Stomach (tissue), 8 donors: ENCODE measurements at regions not wholly inside any gene's neighbourhood (a gene's known extent, or its start where the extent isn't known, plus 50 kb on each side); places are given as distances from the start of the nearest gene placed in this dataset.

ENCODE experiments used
- DNase-seq, 2 donors: peaks; one replicate each; pipeline versions ENCODE4 v3.0.0 to v3.0.0-alpha.2; 2013 to 2019
- H3K27ac ChIP-seq, 5 donors: fragments of 200-600 bp in 4 of 5; sonication (generic) in 4 of 5; one replicate each; pipeline ENCODE4 v1.5.1; 2013 to 2019; ENCODE audit warnings: mild to moderate bottlenecking in 1 of 5, moderate library complexity in 1 of 5
- H3K27me3 ChIP-seq, 3 donors: fragments of 200-600 bp; sonication (generic); one replicate each; pipeline ENCODE4 v1.5.1; 2017 to 2019; ENCODE audit warnings: mixed run types in 1 of 3
- H3K36me3 ChIP-seq, 4 donors: fragments of 200-600 bp; sonication (generic); 1 replicate in 3 of 4; 2 replicates in 1 of 4; pipeline ENCODE4 v1.5.1; 2016 to 2019
- H3K4me1 ChIP-seq, 4 donors: fragments of 200-600 bp; sonication (generic); one replicate each; pipeline ENCODE4 v1.5.1; 2016 to 2019
- H3K4me3 ChIP-seq, 4 donors: fragments of 200-600 bp; sonication (generic) in 3 of 4; one replicate each; pipeline ENCODE4 v1.5.1; 2016 to 2019; ENCODE audit warnings: mild to moderate bottlenecking in 1 of 4
- H3K9me3 ChIP-seq, 4 donors: fragments of 200-600 bp; sonication (generic); one replicate each; pipeline ENCODE4 v1.5.1; 2016 to 2019
- EP300 ChIP-seq: sonication (generic); formaldehyde crosslinking; IDR thresholded peaks from one replicate; pipeline ENCODE4 v1.6.1; 2017; ENCODE audit warnings: antibody characterized with exemption
- POLR2A ChIP-seq, 4 donors: fragments of 450-650 bp; IDR thresholded peaks; one replicate each; pipeline ENCODE4 v1.6.1; 2016; ENCODE audit warnings: antibody characterized with exemption in 4 of 4, control low read depth in 2 of 4, mild to moderate bottlenecking in 1 of 4, moderate library complexity in 1 of 4
- POLR2AphosphoS5 ChIP-seq, 3 donors: sonication (generic); formaldehyde crosslinking; IDR thresholded peaks; one replicate each; pipeline ENCODE4 v1.6.1; 2016; ENCODE audit warnings: antibody characterized with exemption in 3 of 3
- WGBS, 5 donors: extraction: QIAGEN DNeasy Blood & Tissue Kit in 3 of 5; methylation state at CpG; one replicate each; pipeline versions ENCODE4 v1.1.5 to v1.1.7; 2013 to 2018; 5-methylcytosine and 5-hydroxymethylcytosine counted together
- intact Hi-C: fragments of 100-400 bp; cut with DNase I; formaldehyde crosslinking; loops from one replicate; pipeline ENCODE4 v1.15.1; 2023; ENCODE audit warnings: low total_unique reads
- TF ChIP-seq, protein P1 (sequence below), 7 experiments: fragments of 450-650 bp in 4 of 7; fragments of 200-600 bp in 3 of 7; sonication (generic) in 3 of 7; IDR thresholded peaks; one replicate each; pipeline ENCODE4 v1.5.1; 2016 to 2019; ENCODE audit warnings: antibody characterized with exemption in 7 of 7, control low read depth in 2 of 7, mild to moderate bottlenecking in 1 of 7
- donor health status: healthy with polysubstance abuse.
- donor health status: Bipolar disorder and iron deficiency.
- donor health status: healthy.

DNA sequence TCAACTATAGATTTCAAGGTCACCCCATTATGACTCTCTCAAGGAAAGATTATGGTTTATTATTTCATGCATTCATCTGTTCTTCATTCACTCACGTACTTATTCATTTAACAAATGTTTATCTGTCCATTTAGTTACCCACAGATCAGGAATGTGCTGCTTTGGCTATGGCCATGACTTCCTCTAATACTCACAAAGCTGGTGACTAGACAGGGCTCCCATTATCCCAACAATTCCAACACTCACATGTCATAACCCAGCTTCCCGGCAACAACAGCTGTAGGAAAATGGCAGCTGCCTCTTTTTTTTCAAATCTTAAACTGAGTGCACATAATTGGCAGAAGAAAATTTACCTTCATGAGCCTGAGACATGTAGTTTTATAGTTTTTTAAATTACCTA is 190.8 kb upstream of the CCDC196 start:
- Histone ChIP-seq H3K36me3 (no peaks in the 10 kb centered on the region), H3K27ac (no peak overlapping the region), H3K4me3 (no peak overlapping the region), H3K27me3 (no peaks in the 10 kb centered on the region), H3K9me3 (peaks cover 0 to 8% (median 0%) of the 10 kb centered on the region in 4 donors), H3K4me1 (no peaks in the 10 kb centered on the region)
- DNase-seq: no peak
- intact Hi-C loops: no loop called here
- TF ChIP-seq POLR2AphosphoS5 (IDR thresholded peaks at IDR 0.05) (no peak), POLR2A (IDR thresholded peaks at IDR 0.05) (no peak), EP300 (no peak)
- TF ChIP-seq, protein P1, sequence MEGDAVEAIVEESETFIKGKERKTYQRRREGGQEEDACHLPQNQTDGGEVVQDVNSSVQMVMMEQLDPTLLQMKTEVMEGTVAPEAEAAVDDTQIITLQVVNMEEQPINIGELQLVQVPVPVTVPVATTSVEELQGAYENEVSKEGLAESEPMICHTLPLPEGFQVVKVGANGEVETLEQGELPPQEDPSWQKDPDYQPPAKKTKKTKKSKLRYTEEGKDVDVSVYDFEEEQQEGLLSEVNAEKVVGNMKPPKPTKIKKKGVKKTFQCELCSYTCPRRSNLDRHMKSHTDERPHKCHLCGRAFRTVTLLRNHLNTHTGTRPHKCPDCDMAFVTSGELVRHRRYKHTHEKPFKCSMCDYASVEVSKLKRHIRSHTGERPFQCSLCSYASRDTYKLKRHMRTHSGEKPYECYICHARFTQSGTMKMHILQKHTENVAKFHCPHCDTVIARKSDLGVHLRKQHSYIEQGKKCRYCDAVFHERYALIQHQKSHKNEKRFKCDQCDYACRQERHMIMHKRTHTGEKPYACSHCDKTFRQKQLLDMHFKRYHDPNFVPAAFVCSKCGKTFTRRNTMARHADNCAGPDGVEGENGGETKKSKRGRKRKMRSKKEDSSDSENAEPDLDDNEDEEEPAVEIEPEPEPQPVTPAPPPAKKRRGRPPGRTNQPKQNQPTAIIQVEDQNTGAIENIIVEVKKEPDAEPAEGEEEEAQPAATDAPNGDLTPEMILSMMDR (IDR thresholded peaks at IDR 0.05): no peak
- 86 to 96% (median 88%) methylated on average over 2 of the region's 2 CpGs for WGBS, 5 donors

- Histone ChIP-seq H3K36me3 (no peaks in the 10 kb centered on the region), H3K4me3 (no peak overlapping the region), H3K27ac (no peak overlapping the region), H3K4me1 (no peaks in the 10 kb centered on the region), H3K9me3 (peaks cover 0 to 8% (median 0%) of the 10 kb centered on the region in 4 donors), H3K27me3 (no peaks in the 10 kb centered on the region)
- intact Hi-C loops: no loop called here
- 87 to 93% (median 90%) methylated on average over 3 of the region's 3 CpGs for WGBS, 5 donors
- no peak for DNase-seq
- TF ChIP-seq, protein P1 (IDR thresholded peaks at IDR 0.05): no peak
- TF ChIP-seq POLR2AphosphoS5 (IDR thresholded peaks at IDR 0.05) (no peak), EP300 (no peak), POLR2A (IDR thresholded peaks at IDR 0.05) (no peak)
Observed at GRCh38 chr14:66300886-66301285, 185.3 kb upstream of the CCDC196 start.

- Histone ChIP-seq H3K4me1 (no peaks in the 10 kb centered on the region), H3K9me3 (peaks cover 0 to 9% (median 0%) of the 10 kb centered on the region in 4 donors), H3K27me3 (no peaks in the 10 kb centered on the region), H3K36me3 (no peaks in the 10 kb centered on the region), H3K27ac (no peak overlapping the region), H3K4me3 (no peak overlapping the region)
- no peak for DNase-seq
- intact Hi-C loops: no loop called here
- TF ChIP-seq, protein P1 (IDR thresholded peaks at IDR 0.05): no peak
- no peak for TF ChIP-seq POLR2A (IDR thresholded peaks at IDR 0.05)
- TF ChIP-seq POLR2AphosphoS5 (IDR thresholded peaks at IDR 0.05): no peak
- no peak for TF ChIP-seq EP300
Observed at GRCh38 chr14:66306101-66306500, 180.1 kb upstream of the CCDC196 start.

- no peak overlapping the region for H3K4me3 ChIP-seq
- intact Hi-C loops: no loop called here
- 44 to 72% (median 58%) methylated on average over 3 of the region's 3 CpGs for WGBS, 5 donors
Observed at GRCh38 chr14:66311058-66311457, 175.1 kb upstream of the CCDC196 start.

GRCh38 chr14:66311990-66312389 is 174.2 kb upstream of the CCDC196 start:
- WGBS, 5 donors: 72 to 82% (median 76%) methylated on average over 5 of the region's 5 CpGs
- no peaks in the 10 kb centered on the region for H3K27me3 ChIP-seq
- TF ChIP-seq POLR2A (IDR thresholded peaks at IDR 0.05) (no peak), POLR2AphosphoS5 (IDR thresholded peaks at IDR 0.05) (no peak)
- TF ChIP-seq, protein P1 (IDR thresholded peaks at IDR 0.05): no peak
- no peak overlapping the region for H3K4me3 ChIP-seq
- DNase-seq: no peak
- H3K36me3 ChIP-seq: no peaks in the 10 kb centered on the region
- H3K9me3 ChIP-seq: peaks cover 0 to 19% (median 3%) of the 10 kb centered on the region in 4 donors
- H3K27ac ChIP-seq: no peak overlapping the region
- no peaks in the 10 kb centered on the region for H3K4me1 ChIP-seq
- intact Hi-C loops: no loop called here

More at GRCh38 chr14:66311058-66311457, 175.1 kb upstream of the CCDC196 start:
- no peaks in the 10 kb centered on the region for H3K4me1 ChIP-seq
- H3K36me3 ChIP-seq: no peaks in the 10 kb centered on the region
- H3K9me3 ChIP-seq: peaks cover 0 to 10% (median 0%) of the 10 kb centered on the region in 4 donors
- TF ChIP-seq POLR2AphosphoS5 (IDR thresholded peaks at IDR 0.05): no peak
- H3K27ac ChIP-seq: no peak overlapping the region
- DNase-seq: no peak
- no peaks in the 10 kb centered on the region for H3K27me3 ChIP-seq
